Progenitor cell of endocrine pancreas (in vitro differentiated cells): ENCODE measurements at regions not wholly inside any gene's neighbourhood (a gene's known extent, or its start where the extent isn't known, plus 50 kb on each side); places are given as distances from the start of the nearest gene placed in this dataset.

Experiments
- DNase-seq: peaks from one replicate; pipeline ENCODE4 v3.0.0; 2021; ENCODE audit warnings: low spot score; ENCODE audit not compliant: unreplicated experiment
- H3K27ac Mint-ChIP-seq: 2 replicates; pipeline ENCODE4 v1.8.0; 2021; ENCODE audit warnings: mild to moderate bottlenecking, moderate library complexity, mixed read lengths
- H3K27me3 Mint-ChIP-seq: 2 replicates; pipeline ENCODE4 v1.8.0; 2021; ENCODE audit warnings: mixed read lengths
- H3K36me3 Mint-ChIP-seq: 2 replicates; pipeline ENCODE4 v1.8.0; 2022; ENCODE audit warnings: mixed read lengths; ENCODE audit not compliant: insufficient read depth
- H3K4me1 Mint-ChIP-seq: 2 replicates; pipeline ENCODE4 v1.8.0; 2021; ENCODE audit warnings: low read depth, mixed read lengths
- H3K4me3 Mint-ChIP-seq: 2 replicates; pipeline ENCODE4 v1.8.0; 2021; ENCODE audit warnings: low read depth, mild to moderate bottlenecking, moderate library complexity, mixed read lengths
- H3K9me3 Mint-ChIP-seq: 2 replicates; pipeline ENCODE4 v1.8.0; 2021; ENCODE audit warnings: low read depth, mixed read lengths
- CTCF ChIP-seq: fragments of 200-600 bp; sonication (generic); IDR thresholded peaks from one replicate; pipeline ENCODE4 v1.5.0; 2021; ENCODE audit warnings: antibody characterized with exemption, mild to moderate bottlenecking; ENCODE audit not compliant: unreplicated experiment

GRCh38 chr2:223357076-223357475, 245.1 kb downstream of the SCG2 start:
- no peak overlapping the region for H3K27ac Mint-ChIP-seq
- TF ChIP-seq CTCF: no peak
- H3K36me3 Mint-ChIP-seq: no peaks in the 10 kb centered on the region
- H3K9me3 Mint-ChIP-seq: peaks cover 7% of the 10 kb centered on the region
- H3K4me3 Mint-ChIP-seq: no peak overlapping the region
- DNase-seq: no peak
- peaks cover 7% of the 10 kb centered on the region for H3K27me3 Mint-ChIP-seq
- H3K4me1 Mint-ChIP-seq: no peaks in the 10 kb centered on the region

- TF ChIP-seq CTCF: no peak
- Mint-ChIP-seq H3K9me3 (no peaks in the 10 kb centered on the region), H3K4me3 (no peak overlapping the region), H3K36me3 (no peaks in the 10 kb centered on the region), H3K27ac (no peak overlapping the region), H3K27me3 (peaks cover 13% of the 10 kb centered on the region), H3K4me1 (no peaks in the 10 kb centered on the region)
- no peak for DNase-seq
These were observed 239.1 kb downstream of the SCG2 start for GRCh38 chr2:223363085-223363484.

GRCh38 chr2:223365158-223365679, 236.9 kb downstream of the SCG2 start:
- H3K4me1 Mint-ChIP-seq: no peaks in the 10 kb centered on the region
- TF ChIP-seq CTCF: no peak
- no peak for DNase-seq
- H3K4me3 Mint-ChIP-seq: no peak overlapping the region
- no peaks in the 10 kb centered on the region for H3K9me3 Mint-ChIP-seq
- no peaks in the 10 kb centered on the region for H3K36me3 Mint-ChIP-seq
- H3K27me3 Mint-ChIP-seq: peaks cover 16% of the 10 kb centered on the region
- H3K27ac Mint-ChIP-seq: no peak overlapping the region

DNA sequence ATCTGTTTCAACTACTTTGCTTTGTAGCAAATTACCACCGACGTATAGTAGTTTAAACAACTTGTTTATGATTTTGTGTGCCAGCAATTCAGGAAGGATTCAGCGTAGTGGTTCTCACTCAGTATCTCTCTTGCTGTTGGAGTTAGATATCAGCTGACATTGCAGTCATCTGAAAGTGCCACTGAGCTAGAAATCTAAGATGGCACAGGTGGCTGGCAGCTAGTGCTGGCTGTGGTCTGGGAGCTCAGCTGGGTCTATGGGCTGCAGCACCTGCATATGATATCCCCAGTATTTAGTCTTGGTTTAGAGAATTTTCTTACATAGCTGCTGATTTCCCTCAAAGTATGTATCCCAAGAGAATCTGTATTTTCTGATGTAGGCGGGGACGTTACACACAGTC, 235.6 kb downstream of the SCG2 start:
- Mint-ChIP-seq H3K4me1 (no peaks in the 10 kb centered on the region), H3K4me3 (no peak overlapping the region)

DNA sequence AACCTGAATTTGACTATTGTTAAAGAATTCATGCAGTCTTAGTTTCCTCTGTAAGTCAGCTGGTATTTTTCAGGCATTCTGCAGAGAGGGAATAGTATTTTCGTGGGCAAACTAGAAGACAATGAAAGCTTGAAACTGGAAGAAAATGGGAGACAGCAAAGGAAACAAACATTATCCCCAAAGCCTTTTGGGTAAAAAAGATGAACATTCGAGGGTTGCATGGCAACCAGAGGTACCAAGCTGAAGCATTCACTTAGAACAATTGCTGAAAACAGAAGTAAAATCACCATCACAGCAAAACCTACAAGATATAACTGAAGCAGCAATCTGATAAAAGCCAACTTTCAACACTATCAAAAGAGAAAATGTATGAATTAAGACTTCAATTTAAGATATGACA, 233.7 kb downstream of the SCG2 start:
- Mint-ChIP-seq H3K4me1 (no peaks in the 10 kb centered on the region), H3K27ac (no peak overlapping the region), H3K4me3 (no peak overlapping the region), H3K27me3 (peaks cover 14% of the 10 kb centered on the region), H3K36me3 (no peaks in the 10 kb centered on the region), H3K9me3 (no peaks in the 10 kb centered on the region)
- no peak for DNase-seq
- no peak for TF ChIP-seq CTCF

More for the DNA sequence above, 235.6 kb downstream of the SCG2 start:
- no peak for DNase-seq
- no peak overlapping the region for H3K27ac Mint-ChIP-seq
- H3K27me3 Mint-ChIP-seq: peaks cover 14% of the 10 kb centered on the region
- H3K36me3 Mint-ChIP-seq: no peaks in the 10 kb centered on the region
- TF ChIP-seq CTCF: no peak
- no peaks in the 10 kb centered on the region for H3K9me3 Mint-ChIP-seq
